Coronary artery (tissue), 2 donors: ENCODE measurements at regions not wholly inside any gene's neighbourhood (a gene's known extent, or its start where the extent isn't known, plus 50 kb on each side); places are given as distances from the start of the nearest gene placed in this dataset.
"Not testable (repeated sequence)": the region's sequence is repeated elsewhere in the genome, so short reads cannot be mapped to it uniquely, and the experiment has no call there.

ENCODE experiments used
- DNase-seq: peaks from one replicate; pipeline ENCODE4 v3.0.0-alpha.2; 2017; ENCODE audit warnings: low spot score
- H3K27ac ChIP-seq, 2 donors: fragments of 200-600 bp; sonication (generic); one replicate each; pipeline ENCODE4 v1.5.1; 2016 to 2019
- H3K4me3 ChIP-seq: fragments of 200-600 bp; sonication (generic); 2 replicates; pipeline ENCODE4 v1.5.1; 2016; ENCODE audit warnings: mild to moderate bottlenecking, moderate library complexity
- TF ChIP-seq, protein P1 (sequence below): fragments of 200-600 bp; sonication (generic); IDR thresholded peaks from one replicate; pipeline ENCODE4 v1.5.1; 2019; ENCODE audit warnings: antibody characterized with exemption

DNA sequence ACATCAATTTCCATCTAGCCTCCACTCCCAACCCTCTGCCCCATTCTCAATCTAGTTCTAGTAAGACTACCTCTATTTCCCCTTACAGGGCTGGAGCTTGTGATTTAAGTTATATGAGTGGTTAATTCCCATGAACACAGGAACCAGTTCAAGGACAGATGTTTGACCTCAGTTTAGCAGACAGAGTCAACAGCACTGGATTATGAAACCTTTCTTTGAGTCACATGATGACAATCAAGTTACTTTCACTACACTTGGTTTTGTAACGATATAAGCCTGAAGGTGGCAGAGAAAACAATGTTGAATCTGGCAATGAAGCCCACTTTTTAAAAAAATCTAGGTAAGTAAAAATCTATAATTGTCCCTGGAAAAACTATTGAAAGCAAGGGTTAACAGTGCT, 1646.2 kb upstream of the FLRT2 start:
- DNase-seq: no peak
- Histone ChIP-seq H3K27ac (no peak overlapping the region), H3K4me3 (no peak overlapping the region)
- TF ChIP-seq, protein P1, sequence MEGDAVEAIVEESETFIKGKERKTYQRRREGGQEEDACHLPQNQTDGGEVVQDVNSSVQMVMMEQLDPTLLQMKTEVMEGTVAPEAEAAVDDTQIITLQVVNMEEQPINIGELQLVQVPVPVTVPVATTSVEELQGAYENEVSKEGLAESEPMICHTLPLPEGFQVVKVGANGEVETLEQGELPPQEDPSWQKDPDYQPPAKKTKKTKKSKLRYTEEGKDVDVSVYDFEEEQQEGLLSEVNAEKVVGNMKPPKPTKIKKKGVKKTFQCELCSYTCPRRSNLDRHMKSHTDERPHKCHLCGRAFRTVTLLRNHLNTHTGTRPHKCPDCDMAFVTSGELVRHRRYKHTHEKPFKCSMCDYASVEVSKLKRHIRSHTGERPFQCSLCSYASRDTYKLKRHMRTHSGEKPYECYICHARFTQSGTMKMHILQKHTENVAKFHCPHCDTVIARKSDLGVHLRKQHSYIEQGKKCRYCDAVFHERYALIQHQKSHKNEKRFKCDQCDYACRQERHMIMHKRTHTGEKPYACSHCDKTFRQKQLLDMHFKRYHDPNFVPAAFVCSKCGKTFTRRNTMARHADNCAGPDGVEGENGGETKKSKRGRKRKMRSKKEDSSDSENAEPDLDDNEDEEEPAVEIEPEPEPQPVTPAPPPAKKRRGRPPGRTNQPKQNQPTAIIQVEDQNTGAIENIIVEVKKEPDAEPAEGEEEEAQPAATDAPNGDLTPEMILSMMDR: no peak

DNA sequence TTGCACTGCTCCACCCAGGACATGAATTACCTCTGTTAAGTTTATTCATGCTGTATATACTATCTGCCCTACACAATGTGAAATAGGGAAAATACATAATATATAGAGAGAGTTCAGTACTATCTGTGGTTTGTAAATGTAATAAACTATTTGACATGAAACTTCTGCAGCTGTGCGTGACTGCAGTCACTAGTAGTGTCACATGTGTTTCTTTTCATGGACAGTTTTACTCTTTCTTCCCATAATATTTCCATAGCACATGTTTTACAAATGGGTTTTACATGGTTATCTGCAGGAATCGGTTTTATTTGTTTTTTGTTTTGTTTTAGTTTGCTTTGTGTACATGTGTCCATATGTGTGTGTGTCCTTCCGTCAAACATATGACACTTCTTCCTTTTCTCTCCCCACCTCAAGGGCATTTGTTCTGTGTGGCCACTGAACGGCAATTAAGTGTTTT, 1644.1 kb upstream of the FLRT2 start:
- Histone ChIP-seq H3K27ac (no peak overlapping the region), H3K4me3 (no peak overlapping the region)
- TF ChIP-seq, protein P1: no peak
- DNase-seq: no peak

DNA sequence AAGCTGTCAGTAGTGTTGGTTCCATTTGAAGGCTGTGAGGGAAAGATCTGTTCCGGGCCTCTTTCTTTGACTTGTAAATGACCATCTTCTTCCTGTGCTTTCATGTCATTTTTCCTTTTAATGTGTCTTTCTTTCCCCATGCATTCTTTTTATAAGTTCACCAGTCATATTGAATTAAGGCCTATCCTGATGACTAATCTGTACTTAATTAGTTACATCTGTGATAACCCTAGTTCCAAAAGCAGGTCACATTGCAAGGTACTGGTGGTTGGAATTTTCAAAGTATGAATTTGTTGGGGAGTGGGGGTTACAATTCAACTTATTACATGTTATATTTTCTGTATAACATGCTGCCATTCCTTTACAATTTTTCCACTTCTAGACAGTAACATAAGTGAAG, 1642.1 kb upstream of the FLRT2 start:
- Histone ChIP-seq H3K27ac (no peak overlapping the region), H3K4me3 (no peak overlapping the region)
- TF ChIP-seq, protein P1: no peak
- no peak for DNase-seq

DNA sequence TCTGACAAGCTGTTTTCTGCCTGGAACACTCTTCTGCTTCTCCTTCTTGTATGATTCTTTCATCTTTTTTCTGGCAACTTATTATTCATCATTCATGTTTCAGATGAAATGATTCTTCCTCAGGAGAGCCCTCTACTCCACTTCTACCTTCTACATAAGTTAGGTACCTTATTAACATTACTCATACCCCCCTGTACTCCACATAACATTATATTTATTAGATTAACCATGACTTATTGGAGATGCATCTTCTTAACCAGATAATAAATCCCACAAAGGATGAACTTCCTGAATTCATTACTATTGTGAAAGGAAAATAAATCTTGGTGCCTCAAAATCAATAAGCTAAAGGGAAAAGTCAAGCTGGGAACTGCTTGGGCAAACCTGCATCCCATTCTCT, 1636.5 kb upstream of the FLRT2 start:
- TF ChIP-seq, protein P1: no peak
- Histone ChIP-seq H3K4me3 (no peak overlapping the region), H3K27ac (no peak overlapping the region)
- no peak for DNase-seq

DNA sequence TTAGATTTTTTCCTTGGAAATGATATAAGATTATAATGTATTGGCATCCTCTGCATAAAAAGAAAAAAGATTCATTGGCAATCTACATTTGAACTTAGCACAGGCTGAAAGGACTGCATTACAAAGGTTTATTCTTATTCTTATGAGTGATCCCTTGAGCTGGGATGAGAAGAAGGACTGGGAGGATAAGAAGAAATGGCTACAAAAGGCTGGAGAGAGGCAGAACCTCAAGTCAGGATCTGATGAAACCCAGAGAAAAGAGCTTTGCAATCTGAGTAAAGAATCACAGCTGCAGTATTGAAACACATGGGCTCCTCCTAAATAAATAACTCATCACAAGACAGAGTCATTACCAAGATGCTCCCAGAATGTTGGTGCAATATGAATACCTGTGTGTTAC, 1635.4 kb upstream of the FLRT2 start:
- no peak overlapping the region for H3K27ac ChIP-seq
- TF ChIP-seq, protein P1: no peak
- DNase-seq: no peak
- H3K4me3 ChIP-seq: no peak overlapping the region

DNA sequence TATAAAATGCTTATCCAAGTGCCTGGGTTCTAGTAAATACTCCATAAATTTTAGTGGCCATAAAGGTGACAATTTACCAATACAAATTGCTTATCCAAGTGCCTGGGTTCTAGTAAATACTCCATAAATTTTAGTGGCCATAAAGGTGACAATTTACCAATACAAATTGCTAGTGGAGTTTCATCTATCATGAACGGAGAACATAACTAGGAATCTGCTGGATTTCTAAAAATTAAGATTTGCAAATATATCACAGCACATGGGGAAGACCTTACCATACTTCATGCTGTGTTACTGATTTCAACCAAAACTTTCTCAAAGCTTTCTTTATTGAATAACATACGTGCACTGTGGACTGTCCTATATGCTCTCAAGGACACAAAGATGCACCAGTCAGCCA, 1631.4 kb upstream of the FLRT2 start:
- H3K27ac ChIP-seq, DNase-seq, H3K4me3 ChIP-seq: not testable (repeated sequence)

DNA sequence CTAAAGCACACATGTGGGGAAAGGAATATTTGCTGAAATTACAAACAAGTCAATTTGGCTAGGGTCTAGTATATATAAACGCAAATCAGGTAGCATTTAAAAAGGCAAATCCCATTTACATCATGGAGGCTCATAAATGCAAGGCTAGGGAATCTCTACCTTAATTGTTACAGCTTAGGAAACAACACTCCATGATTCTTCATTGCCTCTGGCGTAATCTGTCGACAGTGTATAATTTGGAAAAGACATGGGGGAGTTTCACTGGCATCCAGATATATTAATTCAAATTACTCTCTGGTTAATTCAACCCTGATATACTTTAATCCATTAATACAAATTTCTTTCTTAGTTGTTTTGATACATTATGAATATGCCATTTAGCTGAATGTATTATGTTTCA, 1630.2 kb upstream of the FLRT2 start:
- TF ChIP-seq, protein P1: no peak
- no peak for DNase-seq
- H3K27ac ChIP-seq: no peak overlapping the region
- H3K4me3 ChIP-seq: no peak overlapping the region

GRCh38 chr14:83905157-83905556, 1624.8 kb upstream of the FLRT2 start:
- TF ChIP-seq, protein P1: no peak
- DNase-seq: no peak
- Histone ChIP-seq H3K27ac (no peak overlapping the region), H3K4me3 (no peak overlapping the region)
